ENCODE measurements at regions not wholly inside any gene's neighbourhood (a gene's known extent, or its start where the extent isn't known, plus 50 kb on each side); places are given as distances from the start of the nearest gene placed in this dataset.

DNA sequence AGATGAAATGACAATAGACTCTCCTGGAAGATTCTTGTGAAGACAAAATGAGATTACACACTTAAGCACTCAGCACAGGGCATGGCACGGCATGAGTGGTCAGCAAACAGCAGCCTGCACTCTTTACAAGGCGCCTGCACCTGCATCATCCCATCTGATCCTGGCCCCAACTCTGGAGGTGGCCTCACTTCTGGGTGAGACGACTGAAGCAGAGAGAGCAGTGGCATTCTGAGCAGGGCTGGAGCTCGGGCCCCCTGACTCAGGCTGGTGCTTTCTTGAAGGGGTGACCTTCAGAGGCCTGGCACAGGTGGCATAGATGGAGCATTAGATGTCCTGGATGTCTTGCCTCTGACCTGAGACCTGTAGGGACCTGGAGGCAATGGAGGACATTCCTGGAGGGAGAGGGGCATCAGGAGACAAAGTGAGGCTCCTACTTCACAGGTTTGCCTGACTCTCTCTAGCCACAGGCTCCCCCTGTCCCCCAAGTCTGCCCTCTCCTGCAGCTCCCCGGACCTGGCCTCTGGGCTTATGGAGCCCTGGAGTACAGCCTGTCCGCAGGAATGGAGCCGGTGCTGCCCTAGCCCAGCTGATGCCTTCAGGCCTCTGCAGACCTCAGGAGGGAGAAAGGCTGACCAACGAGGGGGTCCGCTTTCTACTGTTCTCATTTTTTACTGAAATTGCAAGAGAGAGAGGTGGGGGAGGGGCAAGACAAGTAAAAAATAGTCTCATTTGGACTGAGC, 65.5 kb upstream of the THY1 start:
- Mint-ChIP-seq H3K4me3 (no peak overlapping the region), H3K9me3 (no peaks in the 10 kb centered on the region), H3K36me3 (ENCODE audit: low read depth) (no peaks in the 10 kb centered on the region), H3K27me3 (ENCODE audit: low read depth) (peaks cover 2% of the 10 kb centered on the region), H3K4me1 (peaks cover 10% of the 10 kb centered on the region), H3K27ac (ENCODE audit: unreplicated experiment) (no peak overlapping the region)
- TF ChIP-seq, protein P1, sequence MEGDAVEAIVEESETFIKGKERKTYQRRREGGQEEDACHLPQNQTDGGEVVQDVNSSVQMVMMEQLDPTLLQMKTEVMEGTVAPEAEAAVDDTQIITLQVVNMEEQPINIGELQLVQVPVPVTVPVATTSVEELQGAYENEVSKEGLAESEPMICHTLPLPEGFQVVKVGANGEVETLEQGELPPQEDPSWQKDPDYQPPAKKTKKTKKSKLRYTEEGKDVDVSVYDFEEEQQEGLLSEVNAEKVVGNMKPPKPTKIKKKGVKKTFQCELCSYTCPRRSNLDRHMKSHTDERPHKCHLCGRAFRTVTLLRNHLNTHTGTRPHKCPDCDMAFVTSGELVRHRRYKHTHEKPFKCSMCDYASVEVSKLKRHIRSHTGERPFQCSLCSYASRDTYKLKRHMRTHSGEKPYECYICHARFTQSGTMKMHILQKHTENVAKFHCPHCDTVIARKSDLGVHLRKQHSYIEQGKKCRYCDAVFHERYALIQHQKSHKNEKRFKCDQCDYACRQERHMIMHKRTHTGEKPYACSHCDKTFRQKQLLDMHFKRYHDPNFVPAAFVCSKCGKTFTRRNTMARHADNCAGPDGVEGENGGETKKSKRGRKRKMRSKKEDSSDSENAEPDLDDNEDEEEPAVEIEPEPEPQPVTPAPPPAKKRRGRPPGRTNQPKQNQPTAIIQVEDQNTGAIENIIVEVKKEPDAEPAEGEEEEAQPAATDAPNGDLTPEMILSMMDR (conservative IDR thresholded peaks at IDR 0.05) = no peak
- DNase-seq (ENCODE audit: low read depth, low spot score) = no peak

GRCh38 chr11:119486691-119487259, 63.8 kb upstream of the THY1 start:
- H3K36me3 Mint-ChIP-seq (ENCODE audit: low read depth) = no peaks in the 10 kb centered on the region
- H3K9me3 Mint-ChIP-seq = no peaks in the 10 kb centered on the region
- peaks cover 2% of the 10 kb centered on the region for H3K27me3 Mint-ChIP-seq (ENCODE audit: low read depth)
- H3K4me1 Mint-ChIP-seq = peaks cover 10% of the 10 kb centered on the region
- no peak for DNase-seq (ENCODE audit: low read depth, low spot score)
- H3K4me3 Mint-ChIP-seq = no peak overlapping the region
- no peak overlapping the region for H3K27ac Mint-ChIP-seq (ENCODE audit: unreplicated experiment)
- TF ChIP-seq, protein P1 (conservative IDR thresholded peaks at IDR 0.05) = no peak

GRCh38 chr11:119486016-119486415, 63.0 kb upstream of the THY1 start:
- Mint-ChIP-seq H3K4me1 (peaks cover 13% of the 10 kb centered on the region), H3K27ac (ENCODE audit: unreplicated experiment) (no peak overlapping the region), H3K27me3 (ENCODE audit: low read depth) (peaks cover 2% of the 10 kb centered on the region), H3K36me3 (ENCODE audit: low read depth) (no peaks in the 10 kb centered on the region), H3K4me3 (no peak overlapping the region), H3K9me3 (no peaks in the 10 kb centered on the region)
- DNase-seq (ENCODE audit: low read depth, low spot score) = no peak
- TF ChIP-seq, protein P1 (conservative IDR thresholded peaks at IDR 0.05) = no peak

GRCh38 chr11:119484741-119485605, 62.0 kb upstream of the THY1 start:
- H3K27me3 Mint-ChIP-seq (ENCODE audit: low read depth) = peaks cover 2% of the 10 kb centered on the region

GRCh38 chr11:119483881-119484371, 61.0 kb upstream of the THY1 start:
- no peaks in the 10 kb centered on the region for H3K9me3 Mint-ChIP-seq
- H3K4me1 Mint-ChIP-seq = peaks cover 18% of the 10 kb centered on the region
- no peaks in the 10 kb centered on the region for H3K36me3 Mint-ChIP-seq (ENCODE audit: low read depth)
- peaks cover 2% of the 10 kb centered on the region for H3K27me3 Mint-ChIP-seq (ENCODE audit: low read depth)
- H3K4me3 Mint-ChIP-seq = no peak overlapping the region
- H3K27ac Mint-ChIP-seq (ENCODE audit: unreplicated experiment) = peak overlapping the region; percentile 64
- TF ChIP-seq, protein P1 (conservative IDR thresholded peaks at IDR 0.05) = no peak
- DNase-seq (ENCODE audit: low read depth, low spot score) = no peak

More at GRCh38 chr11:119484741-119485605, 62.0 kb upstream of the THY1 start:
- H3K9me3 Mint-ChIP-seq = no peaks in the 10 kb centered on the region
- H3K36me3 Mint-ChIP-seq (ENCODE audit: low read depth) = no peaks in the 10 kb centered on the region
- TF ChIP-seq, protein P1 (conservative IDR thresholded peaks at IDR 0.05) = peak; percentile 50
- peaks cover 18% of the 10 kb centered on the region for H3K4me1 Mint-ChIP-seq
- DNase-seq (ENCODE audit: low read depth, low spot score) = no peak
- H3K27ac Mint-ChIP-seq (ENCODE audit: unreplicated experiment) = peak overlapping the region; percentile 0
- H3K4me3 Mint-ChIP-seq = no peak overlapping the region

Data from neural crest cell (in vitro differentiated cells).